ENCODE measurements at regions not wholly inside any gene's neighbourhood (a gene's known extent, or its start where the extent isn't known, plus 50 kb on each side); places are given as distances from the start of the nearest gene placed in this dataset.
"Not testable (repeated sequence)": the region's sequence is repeated elsewhere in the genome, so short reads cannot be mapped to it uniquely, and the experiment has no call there.

GRCh38 chr6:71360556-71361335 lies 72.1 kb downstream of the OGFRL1 start:
- DNase-seq = not testable (repeated sequence)

DNA sequence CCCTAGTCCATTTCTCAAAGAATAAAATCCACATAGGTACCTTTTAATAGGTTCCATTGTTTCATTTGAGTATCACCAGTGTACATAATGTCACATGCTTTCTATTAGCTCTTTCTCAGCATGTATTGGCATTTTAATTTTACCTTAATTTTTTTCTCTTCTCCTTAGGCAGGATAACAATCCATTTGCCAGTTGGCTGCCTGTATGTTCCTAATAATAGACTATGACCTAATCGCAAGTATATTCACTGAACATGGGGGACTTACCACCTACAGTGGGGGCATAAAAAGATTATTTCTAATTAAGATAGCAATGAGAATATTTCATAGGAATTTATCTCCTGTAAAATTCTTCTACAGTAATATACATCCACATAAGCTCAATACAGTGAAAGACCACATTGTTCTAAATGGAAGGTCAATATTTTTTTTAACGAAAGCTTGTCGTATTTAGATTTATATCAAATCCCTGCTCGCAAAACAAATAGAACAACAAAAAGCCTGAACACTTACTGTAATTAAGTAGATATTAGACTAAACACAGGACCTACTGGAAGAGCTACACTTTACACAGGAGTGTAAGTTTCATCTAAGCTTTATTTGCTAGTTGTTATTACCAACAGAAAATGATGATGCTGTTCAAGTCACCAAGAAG lies 76.4 kb downstream of the OGFRL1 start:
- DNase-seq = no peak

- no peak for DNase-seq
Observed at GRCh38 chr6:71367756-71368155, 79.1 kb downstream of the OGFRL1 start.

GRCh38 chr6:71368284-71368683 lies 79.7 kb downstream of the OGFRL1 start:
- no peak for DNase-seq

GRCh38 chr6:71371559-71371958 lies 82.9 kb downstream of the OGFRL1 start:
- DNase-seq = no peak

- DNase-seq = no peak
Observed at GRCh38 chr6:71373943-71374342, 85.3 kb downstream of the OGFRL1 start.

DNA sequence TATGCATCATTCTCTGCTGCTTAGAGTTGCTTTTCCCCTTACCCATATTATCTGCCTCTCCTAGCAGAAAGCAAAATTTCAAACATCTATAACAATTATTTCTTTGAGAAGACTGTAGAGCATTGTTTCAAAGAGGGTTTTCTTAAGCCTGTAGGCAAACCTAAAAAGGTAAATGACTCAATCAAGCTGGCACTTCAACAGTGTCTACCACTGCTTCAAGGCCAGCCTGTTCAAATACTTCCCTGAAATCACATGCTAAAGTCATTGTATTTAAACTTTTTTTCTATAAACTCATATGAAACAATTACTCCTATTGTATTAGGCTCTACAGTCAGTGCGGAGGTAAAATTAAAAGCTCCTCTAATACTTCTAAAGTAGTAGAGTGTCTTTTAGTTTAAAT lies 87.1 kb downstream of the OGFRL1 start:
- DNase-seq = no peak

DNA sequence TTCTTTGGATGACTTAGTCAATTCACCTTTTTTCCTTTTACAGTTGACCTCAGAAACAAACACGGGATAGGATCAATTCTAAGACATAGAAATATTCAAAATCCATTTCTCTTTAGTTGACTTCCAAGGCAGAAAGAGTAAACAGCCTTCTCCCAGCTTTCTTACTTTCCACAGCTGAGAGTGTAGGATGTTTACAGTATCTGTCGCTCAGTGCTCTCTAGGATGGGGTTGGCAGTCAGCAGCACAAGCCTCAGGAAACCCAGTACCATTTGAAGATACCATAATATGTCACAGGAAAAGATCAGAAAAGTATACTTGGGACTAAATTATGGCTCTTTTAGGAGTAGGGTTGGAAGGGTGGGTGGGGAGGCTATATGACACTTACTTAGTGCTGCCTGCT lies 88.2 kb downstream of the OGFRL1 start:
- no peak for DNase-seq

GRCh38 chr6:71383476-71383875 lies 94.9 kb downstream of the OGFRL1 start:
- DNase-seq = no peak

GRCh38 chr6:71383901-71384489 lies 95.4 kb downstream of the OGFRL1 start:
- no peak for DNase-seq

DNA sequence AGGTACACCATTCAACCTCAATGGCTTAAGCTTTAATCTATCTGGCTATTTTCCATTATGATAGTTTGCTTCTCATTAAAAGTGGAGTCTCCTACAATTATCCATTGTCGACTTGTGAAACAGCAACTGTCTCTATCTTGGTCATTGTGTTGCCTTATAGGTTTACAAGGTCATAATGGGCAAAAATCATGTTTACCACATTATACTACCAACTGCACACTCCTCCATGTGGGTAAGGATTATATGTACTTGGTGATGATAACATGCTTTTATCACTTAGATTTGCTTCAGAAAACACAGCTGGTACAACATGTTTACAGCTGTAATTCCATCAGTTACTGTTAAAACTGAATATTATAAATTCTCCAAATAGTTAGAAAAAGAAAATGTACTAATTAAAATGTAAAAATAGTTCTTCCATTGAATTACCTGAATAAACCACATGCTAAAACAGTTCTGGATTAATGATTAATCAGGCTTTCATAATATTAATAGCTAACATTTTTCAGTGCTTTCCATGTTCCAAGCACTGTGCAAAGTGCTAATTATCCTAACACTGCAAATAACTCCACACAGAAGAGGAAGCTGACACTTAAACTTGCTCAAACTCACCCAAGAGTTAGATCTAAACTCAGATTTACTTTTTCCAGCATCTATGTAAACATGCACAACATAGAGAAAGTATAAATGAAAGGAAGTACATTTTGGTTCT lies 96.7 kb downstream of the OGFRL1 start:
- no peak for DNase-seq

GRCh38 chr6:71386215-71386614 lies 97.6 kb downstream of the OGFRL1 start:
- DNase-seq = no peak

GRCh38 chr6:71387179-71387578 lies 98.6 kb downstream of the OGFRL1 start:
- no peak for DNase-seq

DNA sequence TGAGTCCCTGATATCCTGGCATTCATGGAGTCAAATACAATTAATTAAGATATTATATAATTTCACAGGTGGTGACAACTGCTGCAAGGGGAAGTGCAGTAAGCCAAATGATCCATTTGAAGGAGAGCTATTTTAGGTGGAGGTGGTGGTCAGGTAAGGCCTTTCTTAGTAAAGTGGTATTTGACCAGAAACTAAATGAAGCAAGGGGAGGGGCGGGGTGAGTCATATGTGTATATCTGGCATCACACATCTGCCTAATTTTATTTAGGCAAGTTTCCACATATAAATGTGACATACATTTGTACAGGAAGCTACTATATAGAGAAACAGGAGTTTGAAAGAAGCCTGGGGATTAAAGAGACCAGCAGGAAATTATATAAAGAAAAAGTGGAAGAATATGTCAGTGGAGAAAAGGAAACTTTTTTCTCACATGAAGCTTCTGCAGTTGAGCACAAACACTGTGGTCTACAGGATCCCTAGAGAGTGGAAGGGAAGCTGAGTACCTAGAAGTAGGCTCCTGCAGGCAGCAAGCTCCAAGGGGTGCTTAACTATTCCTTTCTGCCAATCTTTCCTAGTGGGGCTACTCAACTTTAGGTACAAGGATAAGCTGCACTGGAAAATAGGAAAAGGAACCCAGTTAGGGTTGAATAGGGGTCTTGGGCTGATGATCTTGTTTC lies 99.6 kb downstream of the OGFRL1 start:
- DNase-seq = no peak

DNA sequence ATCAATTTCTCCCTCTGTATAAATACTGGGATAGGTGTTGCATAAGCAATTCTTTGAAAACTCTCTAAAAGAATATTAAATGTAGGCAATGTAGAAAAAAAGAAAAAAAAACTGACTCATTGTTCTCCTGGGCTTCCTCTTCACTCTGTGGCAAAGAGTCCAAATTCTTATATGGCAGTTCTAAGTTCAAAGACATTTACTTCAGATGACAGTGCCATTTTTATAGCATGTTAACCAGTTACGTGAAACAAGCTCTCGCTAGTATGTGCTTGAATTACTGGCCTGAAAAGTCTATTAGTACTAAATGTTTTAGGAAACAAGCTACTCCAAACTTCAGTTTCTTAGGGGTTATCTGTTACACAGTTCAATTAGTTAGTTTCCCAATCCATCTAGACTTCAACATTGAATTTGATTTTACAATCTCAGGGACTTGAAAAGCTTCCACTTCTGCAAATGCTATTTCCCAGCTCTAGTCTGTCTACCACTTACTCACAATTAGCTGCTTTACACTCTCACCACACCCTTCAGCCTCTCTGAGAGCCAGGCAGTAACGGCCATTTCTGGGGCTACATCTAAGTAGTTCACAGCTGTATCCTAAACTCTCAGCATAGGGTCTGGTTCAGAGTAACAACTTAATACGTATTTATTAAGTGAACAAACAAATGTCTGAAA lies 100.4 kb downstream of the OGFRL1 start:
- DNase-seq = no peak

- DNase-seq = no peak
Observed at GRCh38 chr6:71391126-71391525, 102.5 kb downstream of the OGFRL1 start.

- DNase-seq = no peak
Observed at GRCh38 chr6:71392276-71392675, 103.7 kb downstream of the OGFRL1 start.

DNA sequence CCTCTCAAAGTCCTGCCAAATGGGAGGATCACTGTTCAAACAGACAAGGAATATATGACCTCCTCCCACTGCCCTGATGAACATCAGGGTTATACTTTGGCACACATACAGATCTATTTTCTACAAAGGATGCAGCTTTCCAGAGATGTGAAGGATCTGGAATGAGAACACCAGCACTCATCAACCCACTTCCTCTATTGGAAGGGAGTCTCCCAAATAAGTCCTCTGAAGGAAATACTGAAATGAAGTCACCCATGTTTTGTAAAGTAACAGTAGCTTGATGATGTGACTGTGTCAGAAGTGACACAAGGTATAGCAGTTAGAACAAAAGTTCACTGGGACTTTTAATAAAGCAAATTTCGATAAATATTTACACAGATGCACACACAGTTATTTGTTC lies 104.9 kb downstream of the OGFRL1 start:
- DNase-seq = no peak

DNA sequence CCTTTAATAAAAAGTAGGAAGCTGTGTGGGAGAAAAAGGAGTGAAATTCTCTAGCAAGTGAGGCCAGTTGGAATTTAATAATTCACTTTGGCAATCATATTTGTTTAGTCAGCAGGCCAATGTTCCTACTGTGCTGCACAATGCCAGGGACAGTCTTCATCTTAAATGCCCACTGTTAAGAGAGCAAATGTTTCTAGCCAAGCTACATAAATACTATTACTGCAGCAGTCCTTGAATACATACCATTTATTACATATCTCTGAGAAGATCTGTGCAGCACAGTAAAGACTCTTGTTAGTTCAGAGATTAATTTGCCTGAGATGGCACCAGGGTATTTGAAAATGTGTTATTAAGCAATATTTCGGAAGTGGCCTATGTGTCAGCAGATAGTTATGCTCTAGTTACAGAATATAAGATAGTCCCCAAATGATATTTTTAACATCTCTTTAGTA lies 105.4 kb downstream of the OGFRL1 start:
- DNase-seq = peak in 1 of 2 experiments; percentile 5

GRCh38 chr6:71394926-71395325 lies 106.3 kb downstream of the OGFRL1 start:
- no peak for DNase-seq

GRCh38 chr6:71395731-71396409 lies 107.3 kb downstream of the OGFRL1 start:
- DNase-seq = no peak

GRCh38 chr6:71396410-71396801 lies 107.8 kb downstream of the OGFRL1 start:
- no peak for DNase-seq

Data from cerebellar nuclear complex (tissue), 1 donor.